Hematopoietic multipotent progenitor cell (in vitro differentiated cells): ENCODE measurements at regions not wholly inside any gene's neighbourhood (a gene's known extent, or its start where the extent isn't known, plus 50 kb on each side); places are given as distances from the start of the nearest gene placed in this dataset.
"Not testable (repeated sequence)": the region's sequence is repeated elsewhere in the genome, so short reads cannot be mapped to it uniquely, and the experiment has no call there.

Experiments
- DNase-seq, 3 donors: peaks; one replicate each; pipeline ENCODE4 v3.0.0-alpha.2; 2011 to 2015; ENCODE audit warnings: low read depth in 2 of 3, low spot score in 2 of 3

- no peak for DNase-seq
Measured at GRCh38 chr13:99747403-99747710, 224.2 kb downstream of the ZIC5 start.

- DNase-seq = no peak
Measured at GRCh38 chr13:99746637-99747402, 224.7 kb downstream of the ZIC5 start.

GRCh38 chr13:99743094-99743493, 228.5 kb downstream of the ZIC5 start:
- DNase-seq = no peak

GRCh38 chr13:99741960-99742359, 229.6 kb downstream of the ZIC5 start:
- no peak for DNase-seq

GRCh38 chr13:99740251-99740979, 231.2 kb downstream of the ZIC5 start:
- peak in 2 of 3 donors; percentile 20 to 42 for DNase-seq

- peak in 2 of 3 donors; percentile 30 to 74 for DNase-seq
Measured at GRCh38 chr13:99738626-99739025, 232.9 kb downstream of the ZIC5 start.

GRCh38 chr13:99737481-99738245, 233.9 kb downstream of the ZIC5 start:
- no peak for DNase-seq

- DNase-seq = no peak
Measured at GRCh38 chr13:99736541-99736940, 235.0 kb downstream of the ZIC5 start.

GRCh38 chr13:99734013-99734693, 232.9 kb downstream of the TM9SF2 start:
- DNase-seq = no peak

GRCh38 chr13:99733346-99733745, 232.1 kb downstream of the TM9SF2 start:
- no peak for DNase-seq

- DNase-seq = no peak
Measured at GRCh38 chr13:99731747-99732146, 230.5 kb downstream of the TM9SF2 start.

- DNase-seq = no peak
Measured at GRCh38 chr13:99730403-99730802, 229.1 kb downstream of the TM9SF2 start.

GRCh38 chr13:99729745-99730144, 228.5 kb downstream of the TM9SF2 start:
- no peak for DNase-seq

- DNase-seq = not testable (repeated sequence)
Measured at GRCh38 chr13:99727651-99728050, 226.4 kb downstream of the TM9SF2 start.

GRCh38 chr13:99726282-99726894, 225.1 kb downstream of the TM9SF2 start:
- DNase-seq = no peak

GRCh38 chr13:99725644-99726043, 224.4 kb downstream of the TM9SF2 start:
- no peak for DNase-seq

GRCh38 chr13:99724633-99725517, 223.6 kb downstream of the TM9SF2 start:
- DNase-seq = no peak

GRCh38 chr13:99723878-99724277, 222.6 kb downstream of the TM9SF2 start:
- DNase-seq = no peak

GRCh38 chr13:99722931-99723330, 221.7 kb downstream of the TM9SF2 start:
- no peak for DNase-seq
